ENCODE measurements at regions not wholly inside any gene's neighbourhood (a gene's known extent, or its start where the extent isn't known, plus 50 kb on each side); places are given as distances from the start of the nearest gene placed in this dataset.

DNA sequence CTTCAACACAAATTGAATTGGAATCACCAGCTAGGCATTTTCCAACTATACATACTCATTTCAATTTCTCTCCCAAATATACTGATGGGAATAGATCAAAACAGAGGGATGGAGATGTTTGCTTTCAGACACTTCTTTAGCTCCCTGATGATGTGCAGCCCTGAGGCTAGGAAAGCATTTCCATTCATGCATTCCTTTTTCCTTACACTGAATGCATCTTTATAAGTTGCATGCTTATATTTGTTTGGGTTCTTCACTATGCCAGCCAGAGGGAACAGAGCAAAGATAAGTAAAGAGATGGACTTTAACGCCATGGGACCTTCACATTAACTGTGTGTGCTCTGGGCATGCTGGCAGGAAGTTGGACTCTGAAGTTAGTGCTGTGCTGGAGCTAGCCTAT lies 696.5 kb upstream of the CDH9 start:
- ATAC-seq: no peak

GRCh38 chr5:27733237-27733636 lies 694.9 kb upstream of the CDH9 start:
- TF ChIP-seq ESRRG (CRISPR knock-in tag; IDR thresholded peaks at IDR 0.05): no peak
- no peak for TF ChIP-seq RARB (CRISPR knock-in tag; IDR thresholded peaks at IDR 0.05)
- TF ChIP-seq ARNTL (CRISPR knock-in tag; IDR thresholded peaks at IDR 0.05; ENCODE audit: borderline replicate concordance, low read depth): no peak
- no peak for TF ChIP-seq PATZ1 (CRISPR knock-in tag; IDR thresholded peaks at IDR 0.05; ENCODE audit: borderline replicate concordance)
- no peak for TF ChIP-seq CSDC2 (CRISPR knock-in tag; IDR thresholded peaks at IDR 0.05)
- no peak for TF ChIP-seq CSRNP3 (CRISPR knock-in tag; IDR thresholded peaks at IDR 0.05)
- TF ChIP-seq ZC3H10 (CRISPR knock-in tag; IDR thresholded peaks at IDR 0.05): no peak
- no peak for TF ChIP-seq ZNF70 (CRISPR knock-in tag; IDR thresholded peaks at IDR 0.05)
- no peak for TF ChIP-seq TSHZ2 (CRISPR knock-in tag; IDR thresholded peaks at IDR 0.05)
- no peak for ATAC-seq

More for the DNA sequence above, 696.5 kb upstream of the CDH9 start:
- TF ChIP-seq, protein P1, sequence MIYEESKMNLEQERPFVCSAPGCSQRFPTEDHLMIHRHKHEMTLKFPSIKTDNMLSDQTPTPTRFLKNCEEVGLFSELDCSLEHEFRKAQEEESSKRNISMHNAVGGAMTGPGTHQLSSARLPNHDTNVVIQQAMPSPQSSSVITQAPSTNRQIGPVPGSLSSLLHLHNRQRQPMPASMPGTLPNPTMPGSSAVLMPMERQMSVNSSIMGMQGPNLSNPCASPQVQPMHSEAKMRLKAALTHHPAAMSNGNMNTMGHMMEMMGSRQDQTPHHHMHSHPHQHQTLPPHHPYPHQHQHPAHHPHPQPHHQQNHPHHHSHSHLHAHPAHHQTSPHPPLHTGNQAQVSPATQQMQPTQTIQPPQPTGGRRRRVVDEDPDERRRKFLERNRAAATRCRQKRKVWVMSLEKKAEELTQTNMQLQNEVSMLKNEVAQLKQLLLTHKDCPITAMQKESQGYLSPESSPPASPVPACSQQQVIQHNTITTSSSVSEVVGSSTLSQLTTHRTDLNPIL (CRISPR knock-in tag; IDR thresholded peaks at IDR 0.05; ENCODE audit: low read depth): no peak
- TF ChIP-seq PPARA (CRISPR knock-in tag; IDR thresholded peaks at IDR 0.05; ENCODE audit: borderline replicate concordance) (no peak), TOX (CRISPR knock-in tag; IDR thresholded peaks at IDR 0.05; ENCODE audit: borderline replicate concordance) (no peak), TSHZ2 (CRISPR knock-in tag; IDR thresholded peaks at IDR 0.05) (no peak), ARNTL (CRISPR knock-in tag; IDR thresholded peaks at IDR 0.05; ENCODE audit: borderline replicate concordance, low read depth) (no peak), ZC3H10 (CRISPR knock-in tag; IDR thresholded peaks at IDR 0.05) (no peak), OSR1 (CRISPR knock-in tag; IDR thresholded peaks at IDR 0.05) (no peak), CSRNP3 (CRISPR knock-in tag; IDR thresholded peaks at IDR 0.05) (no peak)
- TF ChIP-seq, protein P2, sequence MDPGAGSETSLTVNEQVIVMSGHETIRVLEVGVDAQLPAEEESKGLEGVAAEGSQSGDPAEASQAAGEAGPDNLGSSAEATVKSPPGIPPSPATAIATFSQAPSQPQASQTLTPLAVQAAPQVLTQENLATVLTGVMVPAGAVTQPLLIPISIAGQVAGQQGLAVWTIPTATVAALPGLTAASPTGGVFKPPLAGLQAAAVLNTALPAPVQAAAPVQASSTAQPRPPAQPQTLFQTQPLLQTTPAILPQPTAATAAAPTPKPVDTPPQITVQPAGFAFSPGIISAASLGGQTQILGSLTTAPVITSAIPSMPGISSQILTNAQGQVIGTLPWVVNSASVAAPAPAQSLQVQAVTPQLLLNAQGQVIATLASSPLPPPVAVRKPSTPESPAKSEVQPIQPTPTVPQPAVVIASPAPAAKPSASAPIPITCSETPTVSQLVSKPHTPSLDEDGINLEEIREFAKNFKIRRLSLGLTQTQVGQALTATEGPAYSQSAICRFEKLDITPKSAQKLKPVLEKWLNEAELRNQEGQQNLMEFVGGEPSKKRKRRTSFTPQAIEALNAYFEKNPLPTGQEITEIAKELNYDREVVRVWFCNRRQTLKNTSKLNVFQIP (CRISPR knock-in tag; IDR thresholded peaks at IDR 0.05; ENCODE audit: borderline replicate concordance, low read depth): no peak

- no peak for ATAC-seq
- TF ChIP-seq TCF4 (CRISPR knock-in tag; IDR thresholded peaks at IDR 0.05; ENCODE audit: borderline replicate concordance) (no peak), GLIS3 (CRISPR knock-in tag; IDR thresholded peaks at IDR 0.05) (no peak), ARNTL (CRISPR knock-in tag; IDR thresholded peaks at IDR 0.05; ENCODE audit: borderline replicate concordance, low read depth) (no peak), ISL1 (CRISPR knock-in tag; IDR thresholded peaks at IDR 0.05) (no peak), ZNF565 (CRISPR knock-in tag; conservative IDR thresholded peaks at IDR 0.05; ENCODE audit: low read depth) (no peak), BACH2 (CRISPR knock-in tag; IDR thresholded peaks at IDR 0.05; ENCODE audit: borderline replicate concordance) (no peak), PATZ1 (CRISPR knock-in tag; IDR thresholded peaks at IDR 0.05; ENCODE audit: borderline replicate concordance) (no peak), RARB (CRISPR knock-in tag; IDR thresholded peaks at IDR 0.05) (no peak), ZNF70 (CRISPR knock-in tag; IDR thresholded peaks at IDR 0.05) (no peak), ESRRG (CRISPR knock-in tag; IDR thresholded peaks at IDR 0.05) (no peak), ZC3H10 (CRISPR knock-in tag; IDR thresholded peaks at IDR 0.05) (no peak), TOX (CRISPR knock-in tag; IDR thresholded peaks at IDR 0.05; ENCODE audit: borderline replicate concordance) (no peak), PPARA (CRISPR knock-in tag; IDR thresholded peaks at IDR 0.05; ENCODE audit: borderline replicate concordance) (no peak), OSR1 (CRISPR knock-in tag; IDR thresholded peaks at IDR 0.05) (no peak), ZFP30 (CRISPR knock-in tag; IDR thresholded peaks at IDR 0.05) (no peak), CSDC2 (CRISPR knock-in tag; IDR thresholded peaks at IDR 0.05) (no peak)
These were observed 688.9 kb upstream of the CDH9 start for GRCh38 chr5:27727254-27727653.

Measured in SK-N-SH treated with all-trans-retinoic acid at 6 μM for 48 hours (cell line).